A172 (cell line): ENCODE measurements at regions not wholly inside any gene's neighbourhood (a gene's known extent, or its start where the extent isn't known, plus 50 kb on each side); places are given as distances from the start of the nearest gene placed in this dataset.
A peak's percentile ranks its signal among the peaks of the same experiment; 100 is the strongest.
"Not testable (repeated sequence)": the region's sequence is repeated elsewhere in the genome, so short reads cannot be mapped to it uniquely, and the experiment has no call there.

Source experiments
- DNase-seq: peaks from one replicate; pipeline ENCODE4 v3.0.0-alpha.2; 2015; ENCODE audit warnings: low spot score

DNA sequence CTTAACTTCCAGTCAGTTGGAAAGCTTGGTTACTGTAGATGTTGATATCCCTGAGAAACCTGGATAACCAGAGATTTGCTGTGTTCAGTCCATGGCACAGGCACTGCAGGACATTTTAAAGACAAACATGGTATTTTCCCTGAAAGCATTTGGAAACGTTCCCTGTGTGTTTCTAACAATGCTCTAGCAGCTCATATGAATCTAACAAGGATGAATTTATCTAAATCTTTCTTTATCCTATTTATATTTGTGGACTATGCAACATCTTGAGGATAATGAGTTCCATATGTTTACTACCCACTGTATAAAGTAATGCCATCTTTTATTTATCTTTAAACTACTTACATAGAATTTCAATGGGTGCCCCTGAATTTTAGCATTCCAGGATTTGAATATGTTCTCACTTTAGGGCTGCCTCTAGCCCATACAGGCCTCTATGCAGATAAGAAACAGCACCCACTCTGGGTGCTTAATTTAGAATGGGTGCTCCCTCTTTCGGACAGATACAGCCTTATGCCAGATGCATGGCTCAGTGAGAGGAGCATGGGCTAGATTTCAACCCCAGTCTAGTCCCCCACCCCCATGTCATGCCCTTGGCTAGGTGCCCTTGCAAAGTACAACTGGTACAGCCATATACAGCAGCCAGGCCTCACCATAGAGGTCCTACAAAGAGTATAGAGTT lies 50.6 kb upstream of the NEMP2 start:
- DNase-seq: no peak

DNA sequence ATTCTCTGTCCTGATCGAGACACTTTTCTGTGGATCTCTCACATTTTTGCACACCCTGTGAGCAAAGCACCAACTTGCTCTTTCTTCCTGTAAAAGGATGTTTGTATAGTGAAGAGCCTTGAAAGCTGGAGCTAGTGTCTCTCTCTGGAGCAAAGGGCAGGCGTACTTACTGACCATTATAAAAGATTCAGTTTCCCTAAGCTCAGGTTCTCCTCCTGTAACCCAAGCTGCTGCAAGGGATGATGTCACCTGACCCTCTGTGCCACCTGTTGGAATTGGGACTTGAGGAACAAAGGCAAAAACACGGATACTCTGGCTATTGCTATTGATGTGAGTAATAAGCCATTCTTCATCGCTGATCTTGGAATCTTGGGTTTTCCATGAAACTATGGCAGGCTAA lies 52.6 kb upstream of the NEMP2 start:
- no peak for DNase-seq

DNA sequence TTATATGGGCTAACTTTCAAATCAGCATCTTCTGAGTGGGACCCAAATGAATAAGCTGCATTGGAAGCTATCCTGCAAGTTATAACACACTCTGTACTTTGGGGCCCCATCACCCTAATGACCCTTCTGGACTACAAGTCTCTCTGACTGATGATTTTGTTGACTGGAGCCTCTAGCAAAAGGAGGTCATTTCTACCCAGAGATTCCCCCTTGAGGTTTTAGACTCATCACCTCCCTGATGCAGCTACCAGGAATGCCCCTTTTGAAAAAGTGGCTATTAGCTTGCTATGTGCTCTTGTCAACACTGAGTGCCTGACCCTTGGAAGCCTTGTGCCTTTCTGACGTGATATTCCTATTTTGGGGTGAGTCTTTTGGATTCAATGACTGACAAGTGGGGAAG lies 54.5 kb upstream of the NEMP2 start:
- DNase-seq: no peak

DNA sequence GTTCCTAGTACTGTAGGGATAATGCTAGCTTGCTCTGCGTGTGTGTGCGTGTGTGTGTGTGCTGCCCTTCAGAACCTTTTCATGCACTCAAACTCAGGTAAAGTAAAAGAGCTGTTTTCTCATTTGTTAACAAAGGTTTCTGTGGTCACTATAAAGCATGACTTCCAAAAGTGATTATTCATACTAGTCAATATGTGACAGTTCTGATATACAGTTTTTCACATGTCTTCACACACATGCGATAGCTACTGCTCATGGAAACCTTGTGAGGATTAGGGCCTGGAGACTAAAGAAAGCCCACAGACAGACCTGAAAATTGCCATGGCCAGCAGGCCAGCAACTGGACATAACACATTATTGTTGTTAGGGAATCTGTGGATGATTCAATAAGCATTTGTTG lies 56.9 kb upstream of the NEMP2 start:
- no peak for DNase-seq

DNA sequence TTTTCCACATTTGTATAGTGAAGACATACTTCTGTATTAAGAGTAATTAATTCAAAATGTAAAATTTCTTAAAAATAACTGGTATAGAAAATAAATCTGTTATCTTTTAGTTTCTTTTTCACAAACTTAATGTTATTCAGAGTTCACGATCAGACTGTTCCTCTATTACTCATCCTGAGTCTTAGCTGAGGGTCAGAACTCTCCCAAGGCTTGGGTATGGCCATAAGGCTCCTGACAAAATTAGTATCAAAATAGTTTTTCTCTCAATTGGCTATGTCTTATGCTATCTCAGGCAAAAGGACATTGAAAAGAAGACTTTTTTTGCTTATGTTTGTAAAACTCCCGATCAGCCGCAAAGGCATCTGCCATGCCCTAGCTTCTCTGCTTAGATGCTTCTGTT lies 56.1 kb upstream of the NAB1 start:
- no peak for DNase-seq

DNA sequence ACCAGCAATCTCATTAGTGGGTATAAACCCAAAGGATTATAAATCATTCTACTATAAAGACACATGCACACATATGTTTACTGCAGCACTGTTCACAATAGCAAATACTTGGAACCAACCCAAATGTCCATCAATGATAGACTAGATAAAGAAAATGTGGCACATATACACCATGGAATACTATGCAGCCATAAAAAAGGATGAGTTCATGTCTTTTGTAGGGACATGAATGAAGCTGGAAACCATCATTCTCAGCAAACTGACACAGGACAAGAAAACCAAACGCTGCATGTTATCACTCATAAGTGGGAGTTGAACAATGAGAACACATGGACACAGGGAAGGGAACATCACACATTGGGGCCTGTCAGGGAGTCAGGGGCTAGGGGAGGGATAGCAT lies 53.0 kb upstream of the NAB1 start:
- not testable (repeated sequence) for DNase-seq

DNA sequence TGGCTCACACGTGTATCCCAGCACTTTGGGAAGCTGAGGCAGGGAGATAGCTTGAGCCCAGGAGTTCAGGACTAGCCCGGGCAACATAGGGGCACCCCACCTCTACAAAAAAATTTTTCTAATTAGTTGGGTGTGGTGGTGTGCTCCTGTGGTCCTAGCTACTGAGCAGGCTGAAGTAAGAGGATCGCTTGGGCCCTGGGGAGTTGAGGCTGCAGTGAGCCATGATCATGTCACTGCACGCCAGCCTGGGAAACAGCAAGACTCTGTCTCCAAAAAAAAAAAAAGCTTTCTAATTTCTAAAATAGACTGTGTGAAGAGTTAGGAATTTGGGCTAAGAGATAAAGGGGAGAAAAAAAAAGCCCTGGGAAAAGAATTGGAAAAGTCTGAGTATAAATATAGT lies 51.9 kb upstream of the NAB1 start:
- no peak for DNase-seq

DNA sequence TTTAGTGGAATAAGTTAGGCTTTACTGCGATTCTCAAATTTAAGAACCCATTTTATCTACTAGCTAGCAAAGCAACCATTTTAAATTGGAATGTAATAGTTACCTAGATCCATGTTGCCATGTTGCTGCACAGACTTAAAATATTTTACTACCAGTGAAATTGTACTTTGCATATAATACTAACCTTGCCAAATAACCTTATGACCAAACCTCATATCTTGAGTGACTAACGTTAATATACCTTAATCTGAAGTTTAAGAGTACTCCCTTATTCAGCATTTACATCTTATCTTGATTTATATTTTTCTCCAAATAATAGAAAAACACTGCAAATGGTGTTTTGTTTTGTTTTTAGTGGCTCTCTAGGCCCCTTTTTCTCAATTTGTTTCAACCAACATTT lies 50.3 kb upstream of the NAB1 start:
- no peak for DNase-seq

DNA sequence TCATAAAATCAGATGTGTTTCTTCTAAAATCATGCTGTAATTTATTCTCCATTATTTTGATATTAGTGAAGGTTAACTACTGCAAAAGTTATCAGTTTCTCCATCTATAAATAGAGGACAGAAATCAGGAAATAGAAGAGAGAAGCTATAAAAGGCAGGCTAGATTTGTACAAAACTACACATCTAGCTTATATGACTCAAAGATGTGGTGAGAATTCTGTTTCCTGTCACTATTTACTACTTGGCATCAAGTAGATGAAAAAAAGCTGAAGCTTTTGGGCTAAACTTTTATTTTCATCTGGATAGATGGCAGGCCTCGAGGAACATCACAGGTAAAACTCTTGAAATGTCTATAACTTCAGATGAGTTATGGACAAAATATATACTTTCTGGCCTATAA lies 49.8 kb upstream of the NAB1 start:
- DNase-seq: peak; percentile 28
